Type B pancreatic cell (in vitro differentiated cells): ENCODE measurements at regions not wholly inside any gene's neighbourhood (a gene's known extent, or its start where the extent isn't known, plus 50 kb on each side); places are given as distances from the start of the nearest gene placed in this dataset.

Experiments used
- DNase-seq: peaks from one replicate; pipeline ENCODE4 v3.0.0; 2021; ENCODE audit warnings: mixed read lengths; ENCODE audit not compliant: unreplicated experiment; ENCODE audit errors: extremely low spot score
- H3K27ac Mint-ChIP-seq: 2 replicates; pipeline ENCODE4 v1.8.0; 2021; ENCODE audit warnings: mild to moderate bottlenecking, mixed read lengths
- H3K27me3 Mint-ChIP-seq: 2 replicates; pipeline ENCODE4 v1.8.0; 2021; ENCODE audit warnings: mixed read lengths
- H3K36me3 Mint-ChIP-seq: 2 replicates; pipeline ENCODE4 v1.8.0; 2021; ENCODE audit warnings: mixed read lengths
- H3K4me1 Mint-ChIP-seq: one replicate; pipeline ENCODE4 v1.8.0; 2021; ENCODE audit warnings: mixed read lengths; ENCODE audit not compliant: unreplicated experiment
- H3K4me3 Mint-ChIP-seq: 2 replicates; pipeline ENCODE4 v1.8.0; 2021; ENCODE audit warnings: mild to moderate bottlenecking, mixed read lengths
- H3K9me3 Mint-ChIP-seq: 2 replicates; pipeline ENCODE4 v1.8.0; 2021; ENCODE audit warnings: mixed read lengths
- CTCF ChIP-seq: fragments of 200-600 bp; sonication (generic); conservative IDR thresholded peaks from 2 replicates; pipeline ENCODE4 v1.5.0; 2021; ENCODE audit warnings: antibody characterized with exemption, mild to moderate bottlenecking

GRCh38 chr17:13160296-13160695 lies 142.5 kb upstream of the ELAC2 start:
- Mint-ChIP-seq H3K4me1 (peaks cover under 1% of the 10 kb centered on the region), H3K36me3 (peaks cover 3% of the 10 kb centered on the region), H3K27ac (no peak overlapping the region), H3K9me3 (peaks cover 9% of the 10 kb centered on the region), H3K4me3 (no peak overlapping the region), H3K27me3 (no peaks in the 10 kb centered on the region)
- no peak for DNase-seq
- TF ChIP-seq CTCF = no peak

GRCh38 chr17:13158494-13159240 lies 140.8 kb upstream of the ELAC2 start:
- Mint-ChIP-seq H3K9me3 (peaks cover 4% of the 10 kb centered on the region), H3K4me3 (no peak overlapping the region), H3K27ac (peak overlapping the region; percentile 33), H3K36me3 (no peaks in the 10 kb centered on the region), H3K4me1 (peaks cover 8% of the 10 kb centered on the region), H3K27me3 (no peaks in the 10 kb centered on the region)
- no peak for DNase-seq
- TF ChIP-seq CTCF = no peak

- peaks cover 6% of the 10 kb centered on the region for H3K9me3 Mint-ChIP-seq
- no peak for DNase-seq
- no peak for TF ChIP-seq CTCF
- H3K36me3 Mint-ChIP-seq = no peaks in the 10 kb centered on the region
- H3K27ac Mint-ChIP-seq = no peak overlapping the region
- peaks cover 8% of the 10 kb centered on the region for H3K4me1 Mint-ChIP-seq
- no peak overlapping the region for H3K4me3 Mint-ChIP-seq
- H3K27me3 Mint-ChIP-seq = no peaks in the 10 kb centered on the region
These were observed 139.8 kb upstream of the ELAC2 start for GRCh38 chr17:13157656-13158055.

- Mint-ChIP-seq H3K27me3 (no peaks in the 10 kb centered on the region), H3K27ac (no peak overlapping the region), H3K4me1 (peaks cover 8% of the 10 kb centered on the region), H3K36me3 (no peaks in the 10 kb centered on the region), H3K9me3 (peaks cover 5% of the 10 kb centered on the region), H3K4me3 (no peak overlapping the region)
- DNase-seq = no peak
- no peak for TF ChIP-seq CTCF
These were observed 137.1 kb upstream of the ELAC2 start for GRCh38 chr17:13154930-13155329.

GRCh38 chr17:13154398-13154797 lies 136.6 kb upstream of the ELAC2 start:
- Mint-ChIP-seq H3K4me1 (peaks cover 8% of the 10 kb centered on the region), H3K36me3 (no peaks in the 10 kb centered on the region), H3K27me3 (no peaks in the 10 kb centered on the region), H3K9me3 (peaks cover 5% of the 10 kb centered on the region), H3K4me3 (no peak overlapping the region), H3K27ac (no peak overlapping the region)
- no peak for TF ChIP-seq CTCF
- DNase-seq = no peak
